Keratinocyte (primary cell): ENCODE measurements at regions not wholly inside any gene's neighbourhood (a gene's known extent, or its start where the extent isn't known, plus 50 kb on each side); places are given as distances from the start of the nearest gene placed in this dataset.

Experiments used
- EZH2 ChIP-seq: IDR thresholded peaks from one replicate; pipeline ENCODE4 v1.6.1; 2012; ENCODE audit warnings: inconsistent platforms, mild to moderate bottlenecking, low read length, moderate library complexity
- TF ChIP-seq, protein P1 (sequence below), 3 experiments: IDR thresholded peaks in 1 of 3; conservative IDR thresholded peaks in 1 of 3; optimal IDR thresholded peaks in 1 of 3; 2 replicates in 2 of 3; 3 replicates in 1 of 3; pipeline versions ENCODE3 to v1.5.1; 2011; ENCODE audit warnings: low read length in 3 of 3, mild to moderate bottlenecking in 3 of 3, moderate library complexity in 2 of 3, control low read depth in 1 of 3, inconsistent platforms in 1 of 3; ENCODE audit not compliant: insufficient read depth in 2 of 3; ENCODE audit errors: extremely low read depth in 1 of 3

GRCh38 chr14:71426001-71426400, 506.2 kb upstream of the RGS6 start:
- TF ChIP-seq EZH2, result no peak
- TF ChIP-seq, protein P1, sequence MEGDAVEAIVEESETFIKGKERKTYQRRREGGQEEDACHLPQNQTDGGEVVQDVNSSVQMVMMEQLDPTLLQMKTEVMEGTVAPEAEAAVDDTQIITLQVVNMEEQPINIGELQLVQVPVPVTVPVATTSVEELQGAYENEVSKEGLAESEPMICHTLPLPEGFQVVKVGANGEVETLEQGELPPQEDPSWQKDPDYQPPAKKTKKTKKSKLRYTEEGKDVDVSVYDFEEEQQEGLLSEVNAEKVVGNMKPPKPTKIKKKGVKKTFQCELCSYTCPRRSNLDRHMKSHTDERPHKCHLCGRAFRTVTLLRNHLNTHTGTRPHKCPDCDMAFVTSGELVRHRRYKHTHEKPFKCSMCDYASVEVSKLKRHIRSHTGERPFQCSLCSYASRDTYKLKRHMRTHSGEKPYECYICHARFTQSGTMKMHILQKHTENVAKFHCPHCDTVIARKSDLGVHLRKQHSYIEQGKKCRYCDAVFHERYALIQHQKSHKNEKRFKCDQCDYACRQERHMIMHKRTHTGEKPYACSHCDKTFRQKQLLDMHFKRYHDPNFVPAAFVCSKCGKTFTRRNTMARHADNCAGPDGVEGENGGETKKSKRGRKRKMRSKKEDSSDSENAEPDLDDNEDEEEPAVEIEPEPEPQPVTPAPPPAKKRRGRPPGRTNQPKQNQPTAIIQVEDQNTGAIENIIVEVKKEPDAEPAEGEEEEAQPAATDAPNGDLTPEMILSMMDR (optimal IDR thresholded peaks at IDR 0.05 in 1 of 3, IDR thresholded peaks at IDR 0.05 in 1 of 3, conservative IDR thresholded peaks at IDR 0.05 in 1 of 3; ENCODE audit: extremely low read depth in 1 of 3, insufficient read depth in 2 of 3, low read length in 3 of 3), result no peak
